ENCODE measurements at regions not wholly inside any gene's neighbourhood (a gene's known extent, or its start where the extent isn't known, plus 50 kb on each side); places are given as distances from the start of the nearest gene placed in this dataset.

DNA sequence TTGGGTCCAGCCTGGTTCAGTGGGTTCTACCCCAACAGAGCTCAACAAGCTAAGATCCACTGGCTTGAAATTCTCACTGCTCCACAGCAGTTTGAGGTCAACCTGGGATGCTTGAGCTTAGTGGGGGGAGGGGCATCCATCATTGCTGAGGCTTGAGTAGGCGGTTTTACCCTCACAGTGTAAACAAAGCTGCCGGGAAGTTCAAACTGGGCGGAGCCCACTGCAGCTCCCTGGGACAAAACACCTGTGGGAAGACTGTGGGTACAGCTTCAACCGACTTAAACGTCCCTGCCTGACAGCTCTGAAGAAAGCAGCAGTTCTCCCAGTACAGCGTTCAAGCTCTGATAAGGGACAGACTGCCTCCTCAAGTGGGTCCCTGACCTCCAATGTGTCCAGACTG is 1161.9 kb downstream of the UQCRFS1 start:
- Histone ChIP-seq H3K27ac (no peak overlapping the region), H3K27me3 (no peaks in the 10 kb centered on the region), H3K4me1 (no peaks in the 10 kb centered on the region), H3K4me3 (no peak overlapping the region), H3K36me3 (no peaks in the 10 kb centered on the region), H3K9me3 (peaks cover 0 to 40% (median 0%) of the 10 kb centered on the region in 11 donors)
- DNase-seq, result no peak
- ATAC-seq, result no peak
- intact Hi-C loops (cut with DNase I), result no loop called here
- TF ChIP-seq, protein P1, sequence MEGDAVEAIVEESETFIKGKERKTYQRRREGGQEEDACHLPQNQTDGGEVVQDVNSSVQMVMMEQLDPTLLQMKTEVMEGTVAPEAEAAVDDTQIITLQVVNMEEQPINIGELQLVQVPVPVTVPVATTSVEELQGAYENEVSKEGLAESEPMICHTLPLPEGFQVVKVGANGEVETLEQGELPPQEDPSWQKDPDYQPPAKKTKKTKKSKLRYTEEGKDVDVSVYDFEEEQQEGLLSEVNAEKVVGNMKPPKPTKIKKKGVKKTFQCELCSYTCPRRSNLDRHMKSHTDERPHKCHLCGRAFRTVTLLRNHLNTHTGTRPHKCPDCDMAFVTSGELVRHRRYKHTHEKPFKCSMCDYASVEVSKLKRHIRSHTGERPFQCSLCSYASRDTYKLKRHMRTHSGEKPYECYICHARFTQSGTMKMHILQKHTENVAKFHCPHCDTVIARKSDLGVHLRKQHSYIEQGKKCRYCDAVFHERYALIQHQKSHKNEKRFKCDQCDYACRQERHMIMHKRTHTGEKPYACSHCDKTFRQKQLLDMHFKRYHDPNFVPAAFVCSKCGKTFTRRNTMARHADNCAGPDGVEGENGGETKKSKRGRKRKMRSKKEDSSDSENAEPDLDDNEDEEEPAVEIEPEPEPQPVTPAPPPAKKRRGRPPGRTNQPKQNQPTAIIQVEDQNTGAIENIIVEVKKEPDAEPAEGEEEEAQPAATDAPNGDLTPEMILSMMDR (IDR thresholded peaks at IDR 0.05), result no peak
- WGBS, 2 donors, result 48 to 53% methylated on average over 6 of the region's 6 CpGs

DNA sequence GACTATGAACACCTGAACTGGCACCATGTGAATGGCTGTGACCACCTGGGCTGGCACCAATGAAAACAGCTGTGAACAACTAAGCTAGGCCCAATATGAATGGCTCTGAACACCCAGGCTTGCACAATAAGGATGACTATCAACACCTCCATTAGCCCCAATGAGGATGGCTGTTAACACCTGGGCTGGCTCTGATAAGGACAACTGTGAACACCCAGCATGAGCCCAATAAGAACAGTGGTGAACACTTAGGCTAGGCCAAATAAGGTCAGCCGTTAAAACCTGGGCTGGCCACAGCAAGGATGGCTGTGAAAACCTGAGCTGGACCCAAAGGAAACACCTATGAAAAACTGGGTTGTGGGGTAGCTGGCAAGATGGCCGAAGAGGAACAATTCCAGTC is 1163.1 kb downstream of the UQCRFS1 start:
- DNase-seq (no peak), ATAC-seq (no peak)
- 67 to 69% methylated on average over 2 of the region's 2 CpGs for WGBS, 2 donors
- H3K27me3 ChIP-seq, result no peaks in the 10 kb centered on the region
- no peak overlapping the region for H3K4me3 ChIP-seq
- intact Hi-C loops (cut with DNase I), result no loop called here
- no peaks in the 10 kb centered on the region for H3K36me3 ChIP-seq
- peaks cover 0 to 37% (median 0%) of the 10 kb centered on the region in 11 donors for H3K9me3 ChIP-seq
- TF ChIP-seq, protein P1 (IDR thresholded peaks at IDR 0.05), result no peak
- no peaks in the 10 kb centered on the region for H3K4me1 ChIP-seq
- no peak overlapping the region for H3K27ac ChIP-seq

DNA sequence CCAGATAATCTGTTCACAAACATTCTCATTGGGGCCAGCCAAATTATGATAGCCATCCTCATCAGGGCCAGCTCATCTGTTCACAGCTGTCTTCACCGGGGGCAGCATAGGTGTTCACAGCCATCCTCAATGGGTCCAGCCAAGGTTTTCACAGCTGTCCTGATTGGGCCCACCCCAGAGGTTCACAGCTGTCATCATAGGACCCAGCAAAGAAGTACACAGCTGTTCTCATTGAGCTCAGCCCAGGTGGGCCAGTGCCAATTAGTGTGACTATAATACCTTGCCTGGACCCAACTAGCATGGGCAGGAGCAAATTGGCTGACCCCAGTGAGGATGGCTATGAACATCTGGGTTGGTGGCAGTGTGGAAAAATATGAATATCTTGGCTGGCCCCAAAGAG is 1166.0 kb downstream of the UQCRFS1 start:
- no peak overlapping the region for H3K27ac ChIP-seq
- ATAC-seq (no peak), DNase-seq (no peak)
- intact Hi-C loops (cut with DNase I), result no loop called here
- H3K4me3 ChIP-seq, result no peak overlapping the region
- TF ChIP-seq, protein P1 (IDR thresholded peaks at IDR 0.05), result no peak
- no peaks in the 10 kb centered on the region for H3K27me3 ChIP-seq
- 91% methylated on average over 1 of the region's 1 CpG for WGBS, 2 donors
- peaks cover 0 to 25% (median 0%) of the 10 kb centered on the region in 11 donors for H3K9me3 ChIP-seq
- H3K36me3 ChIP-seq, result no peaks in the 10 kb centered on the region
- no peaks in the 10 kb centered on the region for H3K4me1 ChIP-seq

DNA sequence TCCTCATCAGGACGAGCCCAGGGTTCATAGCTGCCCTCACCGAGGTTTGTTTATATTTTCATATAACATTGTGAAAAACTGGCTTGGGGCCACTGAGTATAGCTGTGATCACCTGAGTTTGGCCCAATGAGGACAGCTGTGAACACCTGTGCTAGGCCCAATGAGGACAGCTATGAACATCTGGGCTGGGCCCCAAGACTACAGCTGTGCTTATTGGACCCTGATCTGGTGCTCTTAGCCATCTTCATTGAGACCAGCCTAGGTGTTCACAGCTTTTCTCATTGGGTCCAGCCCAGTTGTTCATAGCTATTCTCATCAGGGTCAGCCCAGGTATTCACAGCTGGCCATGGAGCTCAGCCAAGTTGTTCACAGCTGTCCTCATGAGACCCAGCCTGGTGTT is 1167.3 kb downstream of the UQCRFS1 start:
- Histone ChIP-seq H3K4me1 (no peaks in the 10 kb centered on the region), H3K36me3 (no peaks in the 10 kb centered on the region), H3K27me3 (no peaks in the 10 kb centered on the region), H3K27ac (no peak overlapping the region), H3K4me3 (no peak overlapping the region), H3K9me3 (peaks cover 0 to 20% (median 0%) of the 10 kb centered on the region in 11 donors)
- intact Hi-C loops (cut with DNase I), result no loop called here
- 75 to 88% methylated on average over 2 of the region's 2 CpGs for WGBS, 2 donors
- DNase-seq (no peak), ATAC-seq (no peak)
- TF ChIP-seq, protein P1 (IDR thresholded peaks at IDR 0.05), result no peak

All from heart right ventricle (tissue), 16 donors.